ENCODE measurements at regions not wholly inside any gene's neighbourhood (a gene's known extent, or its start where the extent isn't known, plus 50 kb on each side); places are given as distances from the start of the nearest gene placed in this dataset.

GRCh38 chr5:159786901-159787691 lies 129.2 kb upstream of the ADRA1B start:
- 76 to 81% methylated on average over 14 of the region's 14 CpGs for WGBS, 2 donors
- intact Hi-C loops (cut with DNase I), result no loop called here
- H3K27ac ChIP-seq, result no peak overlapping the region

GRCh38 chr5:159787837-159788236 lies 128.4 kb upstream of the ADRA1B start:
- no peaks in the 10 kb centered on the region for H3K27me3 ChIP-seq
- no peak overlapping the region for H3K4me3 ChIP-seq (replicated peaks in 1 of 3)
- peaks cover 0 to 4% of the 10 kb centered on the region in 2 donors for H3K4me1 ChIP-seq
- no peaks in the 10 kb centered on the region for H3K9me3 ChIP-seq
- WGBS, 2 donors, result 70 to 77% methylated on average over 2 of the region's 2 CpGs
- no peaks in the 10 kb centered on the region for H3K36me3 ChIP-seq
- intact Hi-C loops (cut with DNase I), result no loop called here
- TF ChIP-seq POLR2A (IDR thresholded peaks at IDR 0.05) (no peak), CTCF (IDR thresholded peaks at IDR 0.05) (no peak)
- peak overlapping the region in 2 of 3 donors; percentile 2 to 3 for H3K27ac ChIP-seq
- no peak for DNase-seq

More at GRCh38 chr5:159786901-159787691, 129.2 kb upstream of the ADRA1B start:
- peak; percentile 9 to 15 for DNase-seq
- no peaks in the 10 kb centered on the region for H3K9me3 ChIP-seq
- peaks cover 0 to 4% of the 10 kb centered on the region in 2 donors for H3K4me1 ChIP-seq
- no peak overlapping the region for H3K4me3 ChIP-seq (replicated peaks in 1 of 3)
- no peaks in the 10 kb centered on the region for H3K36me3 ChIP-seq
- TF ChIP-seq POLR2A (IDR thresholded peaks at IDR 0.05) (no peak), CTCF (IDR thresholded peaks at IDR 0.05) (no peak)
- H3K27me3 ChIP-seq, result no peaks in the 10 kb centered on the region

GRCh38 chr5:159788835-159789331 lies 127.4 kb upstream of the ADRA1B start:
- Histone ChIP-seq H3K36me3 (no peaks in the 10 kb centered on the region), H3K4me3 (replicated peaks in 1 of 3) (no peak overlapping the region), H3K9me3 (no peaks in the 10 kb centered on the region), H3K27me3 (no peaks in the 10 kb centered on the region), H3K27ac (no peak overlapping the region), H3K4me1 (peaks cover 0 to 4% of the 10 kb centered on the region in 2 donors)
- no peak for DNase-seq
- TF ChIP-seq POLR2A (IDR thresholded peaks at IDR 0.05) (no peak), CTCF (IDR thresholded peaks at IDR 0.05) (no peak)
- intact Hi-C loops (cut with DNase I), result no loop called here
- WGBS, 2 donors, result 75 to 77% methylated on average over 5 of the region's 5 CpGs

- Histone ChIP-seq H3K4me1 (peaks cover 0 to 4% of the 10 kb centered on the region in 2 donors), H3K27me3 (no peaks in the 10 kb centered on the region), H3K9me3 (no peaks in the 10 kb centered on the region), H3K27ac (no peak overlapping the region), H3K4me3 (replicated peaks in 1 of 3) (no peak overlapping the region), H3K36me3 (no peaks in the 10 kb centered on the region)
- DNase-seq, result no peak
- WGBS, 2 donors, result 73 to 83% methylated on average over 2 of the region's 2 CpGs
- intact Hi-C loops (cut with DNase I), result no loop called here
- TF ChIP-seq POLR2A (IDR thresholded peaks at IDR 0.05) (no peak), CTCF (IDR thresholded peaks at IDR 0.05) (no peak)
Measured at GRCh38 chr5:159792180-159792579, 124.1 kb upstream of the ADRA1B start.

- no peak for DNase-seq
- 83 to 90% methylated on average over 4 of the region's 4 CpGs for WGBS, 2 donors
- no peak overlapping the region for H3K4me3 ChIP-seq (replicated peaks in 1 of 3)
- H3K4me1 ChIP-seq, result no peaks in the 10 kb centered on the region
- H3K27ac ChIP-seq, result no peak overlapping the region
- TF ChIP-seq CTCF (IDR thresholded peaks at IDR 0.05) (no peak), POLR2A (IDR thresholded peaks at IDR 0.05) (no peak)
- no peaks in the 10 kb centered on the region for H3K27me3 ChIP-seq
- H3K9me3 ChIP-seq, result no peaks in the 10 kb centered on the region
- H3K36me3 ChIP-seq, result no peaks in the 10 kb centered on the region
- intact Hi-C loops (cut with DNase I), result no loop called here
Measured at GRCh38 chr5:159797261-159797970, 118.9 kb upstream of the ADRA1B start.
